MM.1S (cell line): ENCODE measurements at regions not wholly inside any gene's neighbourhood (a gene's known extent, or its start where the extent isn't known, plus 50 kb on each side); places are given as distances from the start of the nearest gene placed in this dataset.

ENCODE experiments used
- DNase-seq: peaks from one replicate; pipeline ENCODE4 v3.0.0-alpha.2; 2015
- H2AFZ ChIP-seq: fragments of 300-600 bp; sonication (generic); 2 replicates; pipeline ENCODE4 v1.6.0; 2016; ENCODE audit warnings: antibody characterized with exemption, low read length
- H3F3A ChIP-seq: fragments of 300-600 bp; sonication (generic); 2 replicates; pipeline ENCODE4 v1.6.1; 2016; ENCODE audit warnings: mild to moderate bottlenecking, antibody characterized with exemption, low read length, moderate library complexity, mixed read lengths; ENCODE audit not compliant: insufficient read depth
- H3K27ac ChIP-seq: fragments of 300-600 bp; sonication (generic); 2 replicates; pipeline ENCODE4 v1.5.1; 2016; ENCODE audit warnings: mild to moderate bottlenecking, low read length
- H3K27me3 ChIP-seq: fragments of 300-600 bp; sonication (generic); replicated peaks from 2 replicates; pipeline ENCODE4 v1.6.0; 2016; ENCODE audit warnings: low read length; ENCODE audit not compliant: insufficient read depth
- H3K36me3 ChIP-seq: fragments of 300-600 bp; sonication (generic); replicated peaks from 2 replicates; pipeline ENCODE4 v1.6.1; 2016; ENCODE audit warnings: mild to moderate bottlenecking, low read length, mixed read lengths; ENCODE audit not compliant: insufficient read depth
- H3K4me1 ChIP-seq: fragments of 300-600 bp; sonication (generic); 2 replicates; pipeline ENCODE4 v1.6.1; 2016; ENCODE audit warnings: low read length, mixed read lengths
- H3K4me2 ChIP-seq: fragments of 300-600 bp; sonication (generic); 2 replicates; pipeline ENCODE4 v1.6.0; 2016; ENCODE audit warnings: low read depth, low read length
- H3K4me3 ChIP-seq: fragments of 300-600 bp; sonication (generic); 2 replicates; pipeline ENCODE4 v1.5.1; 2016; ENCODE audit warnings: low read length, mixed read lengths
- H3K79me2 ChIP-seq: fragments of 300-600 bp; sonication (generic); 2 replicates; pipeline ENCODE4 v1.6.1; 2016; ENCODE audit warnings: mixed run types, low read length, mixed read lengths
- H3K9ac ChIP-seq: fragments of 300-600 bp; sonication (generic); 2 replicates; pipeline ENCODE4 v1.6.1; 2016; ENCODE audit warnings: low read length, mixed read lengths
- H3K9me2 ChIP-seq: fragments of 300-600 bp; sonication (generic); replicated peaks from 2 replicates; pipeline ENCODE4 v1.6.1; 2016; ENCODE audit warnings: mild to moderate bottlenecking, low read length, mixed read lengths; ENCODE audit not compliant: insufficient read depth
- H3K9me3 ChIP-seq: fragments of 300-600 bp; sonication (generic); replicated peaks from 2 replicates; pipeline ENCODE4 v1.6.1; 2016; ENCODE audit warnings: mild to moderate bottlenecking, low read length, mixed read lengths; ENCODE audit not compliant: insufficient read depth
- H4K20me1 ChIP-seq: fragments of 300-600 bp; sonication (generic); 2 replicates; pipeline ENCODE4 v1.6.1; 2016; ENCODE audit warnings: mild to moderate bottlenecking, low read length, moderate library complexity, mixed read lengths; ENCODE audit not compliant: insufficient read depth
- CTCF ChIP-seq: fragments of 300-600 bp; sonication (generic); IDR thresholded peaks from 2 replicates; pipeline ENCODE4 v1.5.1; 2016; ENCODE audit warnings: antibody characterized with exemption, low read length, mixed read lengths
- EZH2 ChIP-seq: fragments of 300-600 bp; sonication (generic); optimal IDR thresholded peaks from 2 replicates; pipeline ENCODE3; 2017; ENCODE audit warnings: low read depth, mild to moderate bottlenecking, antibody characterized with exemption, low read length, mixed read lengths
- EZH2phosphoT487 ChIP-seq: fragments of 300-600 bp; sonication (generic); IDR thresholded peaks from 2 replicates; pipeline ENCODE4 v1.6.1; 2018; ENCODE audit warnings: antibody characterized with exemption, low read length

- Histone ChIP-seq H3K36me3 (no peaks in the 10 kb centered on the region), H3K79me2 (no peaks in the 10 kb centered on the region), H4K20me1 (no peaks in the 10 kb centered on the region), H3K27ac (no peak overlapping the region), H3K9ac (no peak overlapping the region), H3K9me2 (no peaks in the 10 kb centered on the region), H3K27me3 (no peaks in the 10 kb centered on the region), H3F3A (no peaks in the 10 kb centered on the region), H2AFZ (no peak overlapping the region), H3K4me2 (no peak overlapping the region), H3K4me1 (no peaks in the 10 kb centered on the region), H3K9me3 (no peaks in the 10 kb centered on the region), H3K4me3 (no peak overlapping the region)
- DNase-seq = no peak
- TF ChIP-seq EZH2phosphoT487 = no peak
- TF ChIP-seq EZH2 = no peak
- no peak for TF ChIP-seq CTCF
These were observed 212.6 kb downstream of the TMTC3 start for GRCh38 chr12:88354691-88355090.

- Histone ChIP-seq H3K9me3 (no peaks in the 10 kb centered on the region), H3K27ac (no peak overlapping the region), H3K27me3 (no peaks in the 10 kb centered on the region), H3F3A (no peaks in the 10 kb centered on the region), H3K79me2 (no peaks in the 10 kb centered on the region), H3K4me1 (no peaks in the 10 kb centered on the region), H2AFZ (no peak overlapping the region), H3K36me3 (no peaks in the 10 kb centered on the region), H3K4me3 (no peak overlapping the region), H3K4me2 (no peak overlapping the region), H4K20me1 (no peaks in the 10 kb centered on the region), H3K9me2 (no peaks in the 10 kb centered on the region), H3K9ac (no peak overlapping the region)
- TF ChIP-seq CTCF = no peak
- no peak for TF ChIP-seq EZH2phosphoT487
- DNase-seq = no peak
These were observed 218.2 kb downstream of the TMTC3 start for GRCh38 chr12:88360343-88360742.

- Histone ChIP-seq H3K4me2 (no peak overlapping the region), H3K27ac (no peak overlapping the region), H3K9me3 (no peaks in the 10 kb centered on the region), H3K4me3 (no peak overlapping the region), H3K9ac (no peak overlapping the region), H3K36me3 (no peaks in the 10 kb centered on the region), H3K9me2 (no peaks in the 10 kb centered on the region), H3K27me3 (no peaks in the 10 kb centered on the region), H2AFZ (no peak overlapping the region), H4K20me1 (no peaks in the 10 kb centered on the region), H3F3A (no peaks in the 10 kb centered on the region), H3K4me1 (no peaks in the 10 kb centered on the region), H3K79me2 (no peaks in the 10 kb centered on the region)
- no peak for TF ChIP-seq EZH2
- TF ChIP-seq EZH2phosphoT487 = no peak
- no peak for TF ChIP-seq CTCF
- DNase-seq = no peak
These were observed 218.8 kb downstream of the KITLG start for GRCh38 chr12:88361493-88361892.

- H3K79me2 ChIP-seq = no peaks in the 10 kb centered on the region
These were observed 217.8 kb downstream of the KITLG start for GRCh38 chr12:88362439-88362838.

More at GRCh38 chr12:88362439-88362838, 217.8 kb downstream of the KITLG start:
- Histone ChIP-seq H3K9me2 (no peaks in the 10 kb centered on the region), H3F3A (no peaks in the 10 kb centered on the region), H3K27me3 (no peaks in the 10 kb centered on the region), H3K9me3 (no peaks in the 10 kb centered on the region), H3K4me3 (no peak overlapping the region), H4K20me1 (no peaks in the 10 kb centered on the region), H2AFZ (no peak overlapping the region), H3K4me1 (no peaks in the 10 kb centered on the region), H3K27ac (no peak overlapping the region), H3K36me3 (no peaks in the 10 kb centered on the region), H3K4me2 (no peak overlapping the region), H3K9ac (no peak overlapping the region)
- no peak for TF ChIP-seq EZH2phosphoT487
- TF ChIP-seq EZH2 = no peak
- no peak for DNase-seq
